8988T (cell line): ENCODE measurements at regions not wholly inside any gene's neighbourhood (a gene's known extent, or its start where the extent isn't known, plus 50 kb on each side); places are given as distances from the start of the nearest gene placed in this dataset.

Experiments
- DNase-seq: peaks from one replicate; pipeline ENCODE4 v3.0.0; 2011

GRCh38 chr1:184285401-184286087 is 101.3 kb upstream of the C1orf21 start:
- DNase-seq, result no peak

DNA sequence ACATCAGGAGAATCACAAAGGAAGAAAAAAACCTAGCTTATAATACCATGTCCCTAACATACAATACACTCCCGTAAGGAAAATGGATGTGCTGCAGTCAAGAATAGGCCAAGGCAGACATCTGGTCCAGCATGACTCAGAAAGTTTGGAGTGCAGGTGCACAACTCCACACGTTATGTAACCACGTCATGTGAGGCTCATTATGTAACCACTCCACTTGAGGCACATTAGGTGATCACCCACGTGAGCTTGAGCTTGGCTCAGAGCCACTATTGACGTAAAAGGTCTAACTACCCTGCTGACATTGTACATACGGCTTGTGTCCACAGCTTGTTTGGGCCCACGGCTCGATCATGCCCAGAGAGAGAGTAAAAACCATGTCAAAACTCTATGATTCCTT is 99.8 kb upstream of the C1orf21 start:
- no peak for DNase-seq

DNA sequence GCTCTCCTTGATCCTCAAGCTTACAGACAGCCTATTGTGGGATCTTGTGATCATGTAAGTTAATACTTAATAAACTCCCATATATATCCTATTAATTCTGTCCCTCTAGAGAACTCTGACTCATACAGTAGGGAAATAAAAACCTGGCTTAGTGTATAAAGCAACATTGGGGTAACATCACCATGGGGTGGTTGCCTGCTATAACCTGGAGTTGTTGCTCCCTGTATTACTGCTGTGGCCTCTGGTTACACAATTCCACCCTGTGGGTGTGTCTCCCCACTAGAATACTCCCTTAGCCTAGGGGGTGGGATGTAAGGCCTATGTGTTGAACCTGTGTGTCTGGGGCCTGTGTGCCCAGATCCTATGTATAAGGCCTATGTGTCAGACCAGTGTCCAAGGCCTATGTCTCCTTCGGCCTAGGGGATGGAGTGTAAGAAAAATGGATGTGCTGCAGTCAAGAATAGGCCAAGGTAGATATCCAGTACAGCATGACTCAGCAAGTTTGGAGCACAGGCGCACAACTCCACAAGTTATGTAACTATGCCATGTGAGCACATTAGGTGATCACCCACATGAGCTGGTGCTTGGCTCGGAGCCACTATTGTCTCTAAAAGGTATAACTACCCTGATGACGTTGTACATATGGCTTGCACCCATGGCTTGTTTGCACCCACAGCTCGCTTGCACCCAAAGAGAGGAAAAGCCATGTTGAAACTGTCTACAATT is 96.8 kb upstream of the C1orf21 start:
- no peak for DNase-seq

DNA sequence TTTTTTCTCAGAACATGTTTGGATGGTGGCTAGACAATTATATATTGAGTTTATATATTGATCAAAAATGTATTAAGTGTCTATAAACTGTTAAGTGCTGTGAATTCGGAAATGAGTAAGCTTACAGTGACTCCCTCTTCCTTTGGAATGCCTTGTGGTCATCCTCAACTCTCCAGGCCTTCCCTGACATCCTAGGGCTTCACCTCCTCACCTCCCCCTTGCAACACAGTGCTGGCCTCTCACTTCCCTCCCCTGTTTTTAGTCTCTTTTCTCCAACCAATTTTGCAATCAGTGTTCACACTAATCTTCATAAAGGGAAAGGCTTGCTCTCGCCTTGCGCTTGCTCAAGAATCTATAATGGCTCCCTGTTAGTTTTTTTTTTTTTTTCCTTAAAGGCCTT is 95.1 kb upstream of the C1orf21 start:
- no peak for DNase-seq

DNA sequence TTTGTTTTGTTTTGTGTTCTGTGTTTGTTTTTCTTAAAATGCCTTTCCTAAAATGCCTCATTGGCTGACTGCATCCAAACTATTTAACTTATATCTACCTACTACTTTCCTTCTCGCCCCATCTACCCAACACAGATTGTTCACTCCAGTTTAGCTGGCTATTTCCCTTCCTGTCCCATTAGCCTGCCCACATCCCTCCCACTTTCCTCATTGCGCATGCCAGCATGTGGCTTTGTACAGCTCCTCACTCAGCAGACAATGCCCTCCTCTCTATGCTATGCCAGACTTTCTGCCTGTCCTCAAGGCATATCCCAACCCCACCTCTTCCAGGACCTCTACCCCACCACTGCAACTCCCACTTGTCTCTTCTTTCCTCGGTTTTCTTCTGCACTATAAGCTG is 94.7 kb upstream of the C1orf21 start:
- DNase-seq, result no peak

- DNase-seq, result no peak
These were observed 92.7 kb upstream of the C1orf21 start for GRCh38 chr1:184294101-184294500.

DNA sequence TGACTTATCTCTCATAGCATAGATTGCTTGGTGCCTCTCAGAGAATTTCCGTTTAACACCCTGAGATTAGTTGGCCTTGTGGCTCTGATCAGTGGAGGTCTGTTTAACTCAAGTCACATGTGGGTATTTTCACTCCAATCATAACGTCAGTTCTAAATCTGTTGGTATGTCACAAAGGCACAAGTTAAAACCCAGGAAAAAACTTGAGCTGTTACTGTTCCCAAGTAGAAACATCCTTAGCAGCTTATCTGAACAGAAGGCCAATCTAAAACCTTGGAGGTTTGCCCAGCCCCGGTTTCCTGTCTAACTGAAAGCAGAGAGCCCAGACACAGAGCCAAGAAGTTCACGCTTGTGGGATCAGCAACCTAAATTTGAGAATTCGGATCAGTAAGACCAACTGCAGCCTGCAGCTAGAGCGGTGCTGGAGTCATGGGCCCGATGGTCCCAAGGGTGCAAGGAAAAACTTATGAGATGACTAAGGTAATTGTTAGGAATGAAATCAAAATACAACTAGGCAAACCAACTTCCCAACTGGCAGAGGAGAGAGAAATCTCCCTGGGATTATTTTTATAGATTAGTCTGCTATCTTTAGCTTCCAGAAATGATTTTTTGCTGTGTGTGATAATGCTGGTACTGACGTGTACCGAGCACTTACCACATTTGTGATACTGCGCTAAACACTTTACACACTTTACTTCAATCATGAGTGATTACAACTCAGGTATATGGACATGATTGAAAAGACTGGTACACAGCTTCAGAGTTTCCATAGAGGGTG is 90.2 kb upstream of the C1orf21 start:
- no peak for DNase-seq

DNA sequence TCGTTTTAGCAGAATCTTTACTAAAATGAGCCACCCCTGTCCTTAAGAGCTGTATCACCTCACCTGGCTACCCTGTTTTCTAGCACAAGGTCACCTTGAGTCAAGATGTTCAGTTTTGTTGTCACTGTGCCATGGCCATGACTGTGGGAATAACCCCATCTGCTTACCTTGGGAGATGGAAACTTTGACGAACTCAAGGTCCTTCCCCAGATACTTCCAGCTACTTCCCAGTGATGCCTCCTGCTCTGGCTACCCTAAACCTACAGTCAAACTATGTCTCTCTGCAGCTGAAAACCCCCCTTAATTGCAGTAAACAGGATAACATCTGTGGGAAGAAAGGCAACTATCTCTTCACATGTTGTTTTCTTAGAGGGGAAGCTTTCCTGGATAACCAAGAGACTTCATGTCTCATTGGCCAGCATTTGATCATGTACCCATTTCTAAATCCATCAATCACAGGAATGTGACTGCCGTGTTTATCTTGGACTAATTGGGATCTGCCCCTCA is 89.5 kb upstream of the C1orf21 start:
- no peak for DNase-seq

DNA sequence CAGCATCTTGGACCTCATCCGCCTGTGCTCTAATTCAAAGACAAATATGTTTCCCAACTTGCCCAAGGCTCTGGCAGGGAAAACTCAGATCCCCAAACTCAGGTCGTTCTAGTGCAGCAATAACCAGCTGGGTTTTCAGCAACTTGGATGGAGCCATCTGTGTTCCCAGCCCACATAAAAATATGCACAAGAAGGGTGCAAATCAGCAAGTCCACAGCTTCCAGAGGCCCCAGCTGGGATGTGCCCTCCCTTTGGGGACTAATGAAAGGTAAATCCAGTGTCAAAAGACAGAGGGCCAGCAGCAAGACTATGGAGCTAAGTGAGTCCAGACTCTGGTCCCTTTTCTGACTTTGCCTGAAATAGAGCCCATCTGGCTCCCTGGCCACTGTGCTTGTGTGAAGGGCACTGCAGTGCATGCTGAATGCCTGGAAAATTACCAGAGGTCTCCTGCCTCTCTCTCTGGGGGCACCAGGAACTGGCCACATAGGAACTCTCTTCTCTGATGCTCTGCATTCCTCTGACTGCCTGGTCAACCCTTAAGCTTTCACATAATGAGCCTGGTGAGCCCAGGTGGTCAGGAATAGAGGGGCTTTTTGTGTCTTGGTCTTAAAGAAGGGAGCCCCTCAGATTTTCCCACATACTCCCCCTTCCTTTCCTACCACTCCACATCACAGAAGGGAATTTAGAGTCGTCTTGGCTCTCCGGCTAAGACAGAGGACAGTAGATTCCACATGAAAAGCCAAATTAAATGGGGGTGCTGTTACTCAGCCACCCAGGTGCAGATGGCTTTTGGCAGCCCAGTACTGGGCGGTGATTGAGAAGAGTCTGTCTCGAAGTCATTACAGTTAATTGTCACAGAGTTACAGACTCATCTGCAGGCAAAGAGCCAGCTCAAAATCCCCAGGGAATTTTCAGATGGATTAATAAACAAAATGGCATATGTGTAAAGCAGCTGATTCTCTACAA is 88.1 kb upstream of the C1orf21 start:
- no peak for DNase-seq

DNA sequence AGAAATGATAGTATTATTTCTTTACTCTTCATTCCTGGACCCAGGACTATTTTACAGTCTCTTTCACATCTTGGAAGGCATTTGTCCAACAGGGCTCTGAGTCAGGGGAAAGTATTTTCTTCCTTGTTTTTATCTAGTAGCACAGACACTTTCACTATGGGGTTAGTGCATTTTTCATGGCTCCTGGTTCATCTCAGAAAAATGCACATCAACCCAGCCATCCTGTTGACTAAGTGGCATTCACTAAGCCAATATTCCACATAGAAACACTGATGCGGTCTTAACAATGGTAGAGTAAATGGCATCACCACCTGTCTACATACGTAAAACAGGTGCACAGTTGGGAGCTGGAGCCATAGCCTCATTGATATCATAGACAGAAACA is 87.4 kb upstream of the C1orf21 start:
- no peak for DNase-seq

DNA sequence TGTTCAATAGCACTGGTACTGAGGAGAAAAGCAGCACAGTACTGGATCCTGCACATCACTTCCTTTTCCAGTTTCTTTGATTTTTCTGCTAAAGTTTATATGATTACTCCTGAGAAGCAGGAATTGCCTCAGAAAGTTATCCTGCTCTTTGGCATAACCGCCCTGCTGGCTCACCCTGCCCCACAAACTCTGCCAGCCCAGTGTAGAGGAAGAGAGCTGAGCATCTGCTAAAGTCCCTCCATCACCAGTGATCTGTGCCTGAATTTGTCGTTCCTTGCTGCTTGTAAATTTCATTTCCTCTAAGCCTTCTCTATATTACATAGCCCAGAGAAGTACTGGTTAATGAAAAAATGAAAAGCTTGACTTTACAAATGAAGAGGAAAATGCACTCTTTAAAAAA is 87.0 kb upstream of the C1orf21 start:
- no peak for DNase-seq

GRCh38 chr1:184300446-184300845 is 86.4 kb upstream of the C1orf21 start:
- no peak for DNase-seq

- DNase-seq, result no peak
These were observed 85.6 kb upstream of the C1orf21 start for GRCh38 chr1:184301227-184301626.

GRCh38 chr1:184302346-184302745 is 84.5 kb upstream of the C1orf21 start:
- no peak for DNase-seq

DNA sequence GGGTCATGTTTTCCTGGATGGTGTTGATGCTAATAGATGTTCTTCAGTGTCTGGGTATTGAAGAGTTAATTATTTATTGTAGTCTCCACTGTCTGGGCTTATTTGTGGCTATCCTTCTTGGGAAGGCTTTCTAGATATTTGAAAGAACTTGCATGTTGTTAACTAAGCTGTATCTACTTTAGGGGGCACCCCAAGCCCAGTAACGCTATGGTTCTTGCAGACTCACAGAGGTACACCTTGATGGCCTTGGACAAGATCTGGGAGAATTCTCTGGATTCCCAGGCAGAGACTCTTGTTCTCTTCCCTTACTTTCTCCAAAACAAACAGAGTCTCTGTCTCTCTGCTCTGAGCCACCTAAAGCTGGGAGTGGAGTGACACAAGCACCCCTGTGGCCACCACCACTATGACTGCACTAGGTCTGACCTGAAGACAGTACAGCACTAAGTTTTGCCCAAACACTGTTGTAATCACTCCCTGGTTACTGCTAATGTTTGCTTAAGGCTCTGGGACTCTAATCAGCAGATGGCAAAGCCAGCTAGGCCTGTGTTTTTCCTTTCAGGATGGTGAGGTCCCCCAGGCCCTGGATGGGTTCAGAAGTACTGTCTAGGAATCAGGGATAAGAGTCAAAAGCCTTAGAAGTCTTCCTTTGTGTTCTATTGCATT is 76.5 kb upstream of the C1orf21 start:
- DNase-seq, result no peak

- DNase-seq, result no peak
These were observed 75.2 kb upstream of the C1orf21 start for GRCh38 chr1:184311580-184311979.

GRCh38 chr1:184315254-184315653 is 71.6 kb upstream of the C1orf21 start:
- no peak for DNase-seq

GRCh38 chr1:184319879-184320278 is 67.0 kb upstream of the C1orf21 start:
- DNase-seq, result no peak

- DNase-seq, result no peak
These were observed 64.6 kb upstream of the C1orf21 start for GRCh38 chr1:184322253-184322652.

GRCh38 chr1:184324972-184325371 is 61.9 kb upstream of the C1orf21 start:
- no peak for DNase-seq

GRCh38 chr1:184326278-184326677 is 60.6 kb upstream of the C1orf21 start:
- no peak for DNase-seq
